Activated T-helper 2 cell treated with anti-CD3 and anti-CD28 coated beads, Interferon-gamma antibody, Interleukin-2, Interleukin-4, amounts not matched to agents 10 μg/mL and 5 μg/mL and 100 μg/mL, durations not matched to agents 14 hours and 24 hours and 36 hours (primary cell): ENCODE measurements at regions not wholly inside any gene's neighbourhood (a gene's known extent, or its start where the extent isn't known, plus 50 kb on each side); places are given as distances from the start of the nearest gene placed in this dataset.
"Not testable (repeated sequence)": the region's sequence is repeated elsewhere in the genome, so short reads cannot be mapped to it uniquely, and the experiment has no call there.

Experiments
- DNase-seq: peaks from one replicate; pipeline ENCODE4 v3.0.0; 2021; ENCODE audit warnings: low spot score
- H3K27ac Mint-ChIP-seq: one replicate; pipeline ENCODE4 v1.8.0; 2021; ENCODE audit warnings: mixed read lengths
- H3K27me3 Mint-ChIP-seq: one replicate; pipeline ENCODE4 v1.8.0; 2021; ENCODE audit warnings: low read depth, mixed read lengths
- H3K36me3 Mint-ChIP-seq: one replicate; pipeline ENCODE4 v1.8.0; 2021; ENCODE audit warnings: low read depth, mixed read lengths
- H3K4me1 Mint-ChIP-seq: one replicate; pipeline ENCODE4 v1.8.0; 2021; ENCODE audit warnings: low read depth, mixed read lengths
- H3K4me3 Mint-ChIP-seq: one replicate; pipeline ENCODE4 v1.8.0; 2021; ENCODE audit warnings: low read depth, mild to moderate bottlenecking, moderate library complexity, mixed read lengths
- H3K9me3 Mint-ChIP-seq: one replicate; pipeline ENCODE4 v1.8.0; 2021; ENCODE audit warnings: mixed read lengths
- intact Hi-C: fragments of 100-400 bp; cut with micrococcal nuclease; formaldehyde crosslinking; loops from one replicate; pipeline ENCODE4 v1.15.1; 2023

DNA sequence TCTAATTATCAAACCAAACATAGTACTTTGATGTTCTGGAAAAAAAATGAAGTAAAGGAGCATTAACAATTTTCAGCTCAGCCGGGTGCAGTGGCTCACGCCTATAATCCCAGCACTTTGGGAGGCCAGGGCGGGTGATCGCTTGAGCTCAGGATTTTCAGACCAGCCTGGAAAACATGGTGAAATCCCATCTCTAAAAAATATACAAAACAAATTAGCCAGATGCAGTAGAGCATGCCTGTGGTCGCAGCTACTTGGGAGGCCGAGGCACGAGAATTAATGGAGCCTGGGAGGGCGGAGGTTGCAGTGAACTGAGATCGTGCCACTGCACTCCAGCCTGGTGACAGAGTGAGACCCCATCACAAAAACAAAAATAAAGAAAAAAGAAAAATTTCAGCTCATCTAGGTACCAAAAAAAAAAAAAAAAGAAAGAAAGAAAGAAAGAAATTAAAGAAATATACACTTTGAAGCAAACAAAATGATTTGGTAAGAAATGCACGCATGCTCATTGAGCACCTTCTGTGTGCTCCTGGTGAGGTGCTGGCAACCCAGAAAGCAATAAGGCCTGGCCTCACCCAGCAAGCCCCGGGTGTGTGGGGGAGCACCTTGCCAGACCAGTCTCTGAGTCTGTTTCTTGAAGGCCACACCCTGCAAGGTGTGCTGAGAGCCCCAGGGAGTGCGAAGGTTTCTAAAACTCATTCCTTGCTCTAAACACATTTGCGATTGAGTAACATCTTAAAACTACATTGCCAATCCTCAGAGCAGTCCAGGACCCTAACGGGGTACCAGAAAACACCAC, 133.5 kb downstream of the TFCP2L1 start:
- no peaks in the 10 kb centered on the region for H3K4me1 Mint-ChIP-seq
- no peaks in the 10 kb centered on the region for H3K27me3 Mint-ChIP-seq
- H3K27ac Mint-ChIP-seq, result no peak overlapping the region
- H3K9me3 Mint-ChIP-seq, result peaks cover 5% of the 10 kb centered on the region
- no peaks in the 10 kb centered on the region for H3K36me3 Mint-ChIP-seq
- no peak for DNase-seq
- no peak overlapping the region for H3K4me3 Mint-ChIP-seq
- intact Hi-C loops, result no loop called here

GRCh38 chr2:121152861-121153260, 132.1 kb downstream of the TFCP2L1 start:
- no peak overlapping the region for H3K4me3 Mint-ChIP-seq
- H3K4me1 Mint-ChIP-seq, result no peaks in the 10 kb centered on the region
- intact Hi-C loops, result no loop called here
- H3K27ac Mint-ChIP-seq, result no peak overlapping the region
- H3K9me3 Mint-ChIP-seq, result peaks cover 18% of the 10 kb centered on the region
- no peaks in the 10 kb centered on the region for H3K36me3 Mint-ChIP-seq
- no peak for DNase-seq
- no peaks in the 10 kb centered on the region for H3K27me3 Mint-ChIP-seq

GRCh38 chr2:121153516-121153915, 131.5 kb downstream of the TFCP2L1 start:
- H3K4me1 Mint-ChIP-seq, result no peaks in the 10 kb centered on the region
- DNase-seq, result no peak
- H3K27me3 Mint-ChIP-seq, result no peaks in the 10 kb centered on the region
- H3K36me3 Mint-ChIP-seq, result no peaks in the 10 kb centered on the region
- H3K4me3 Mint-ChIP-seq, result no peak overlapping the region
- intact Hi-C loops, result no loop called here
- H3K27ac Mint-ChIP-seq, result no peak overlapping the region
- H3K9me3 Mint-ChIP-seq, result peaks cover 24% of the 10 kb centered on the region

- intact Hi-C loops, result no loop called here
- no peak for DNase-seq
- Mint-ChIP-seq H3K27ac (no peak overlapping the region), H3K4me3 (no peak overlapping the region), H3K36me3 (no peaks in the 10 kb centered on the region), H3K27me3 (no peaks in the 10 kb centered on the region), H3K9me3 (peaks cover 30% of the 10 kb centered on the region), H3K4me1 (no peaks in the 10 kb centered on the region)
Observed at GRCh38 chr2:121155502-121156056, 129.4 kb downstream of the TFCP2L1 start.

GRCh38 chr2:121157481-121157880, 127.5 kb downstream of the TFCP2L1 start:
- H3K27me3 Mint-ChIP-seq, H3K36me3 Mint-ChIP-seq, intact Hi-C loops, DNase-seq, H3K4me3 Mint-ChIP-seq, H3K4me1 Mint-ChIP-seq, H3K27ac Mint-ChIP-seq: not testable (repeated sequence)
- peaks cover 30% of the 10 kb centered on the region for H3K9me3 Mint-ChIP-seq

DNA sequence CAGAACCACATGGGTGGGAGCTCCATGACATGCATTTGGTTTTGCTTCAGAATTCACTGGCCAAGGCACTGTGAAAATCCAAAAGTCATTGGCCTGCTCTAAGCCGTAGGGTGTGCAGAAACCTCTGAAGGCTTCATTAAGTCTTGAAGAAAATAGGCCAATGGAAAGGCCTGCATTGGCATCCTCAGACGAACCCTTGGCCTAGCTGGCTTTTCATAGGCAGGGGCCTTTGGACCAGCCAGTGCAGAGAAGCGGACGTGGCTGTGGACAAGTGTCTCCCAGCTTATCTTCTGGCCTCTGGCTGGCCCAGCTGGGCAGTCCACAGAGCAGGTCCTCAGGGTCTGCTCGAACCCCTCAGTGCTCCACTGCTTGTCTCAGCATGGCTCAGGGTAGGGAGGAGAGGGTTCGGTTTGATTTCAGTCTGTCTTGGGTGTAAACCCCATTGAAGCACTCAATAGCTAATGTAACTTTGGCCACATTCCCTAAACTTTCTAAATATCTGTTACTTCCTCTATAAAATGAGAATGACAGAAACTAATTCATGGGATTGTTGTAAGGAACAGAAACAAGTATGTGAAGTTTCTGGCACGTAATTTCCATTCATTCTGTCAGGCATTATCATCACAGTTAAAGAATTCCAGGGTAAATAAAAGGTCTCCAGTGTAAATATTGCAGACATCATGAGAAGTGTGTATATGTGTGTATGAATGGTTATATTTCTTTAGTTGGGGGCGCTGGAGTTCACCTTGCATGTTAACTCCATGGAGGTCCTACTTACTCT, 125.5 kb downstream of the TFCP2L1 start:
- Mint-ChIP-seq H3K9me3 (peaks cover 35% of the 10 kb centered on the region), H3K27ac (no peak overlapping the region), H3K4me1 (no peaks in the 10 kb centered on the region), H3K27me3 (no peaks in the 10 kb centered on the region), H3K4me3 (no peak overlapping the region), H3K36me3 (no peaks in the 10 kb centered on the region)
- intact Hi-C loops, result no loop called here
- no peak for DNase-seq

- Mint-ChIP-seq H3K36me3 (no peaks in the 10 kb centered on the region), H3K27ac (no peak overlapping the region), H3K9me3 (peaks cover 35% of the 10 kb centered on the region), H3K27me3 (no peaks in the 10 kb centered on the region), H3K4me3 (no peak overlapping the region), H3K4me1 (no peaks in the 10 kb centered on the region)
- intact Hi-C loops, result no loop called here
- DNase-seq, result no peak
Observed at GRCh38 chr2:121160366-121160765, 124.6 kb downstream of the TFCP2L1 start.

GRCh38 chr2:121161272-121161671, 123.7 kb downstream of the TFCP2L1 start:
- H3K4me3 Mint-ChIP-seq, result no peak overlapping the region
- H3K4me1 Mint-ChIP-seq, result no peaks in the 10 kb centered on the region
- intact Hi-C loops, result no loop called here
- H3K9me3 Mint-ChIP-seq, result peaks cover 33% of the 10 kb centered on the region
- no peaks in the 10 kb centered on the region for H3K27me3 Mint-ChIP-seq
- no peak overlapping the region for H3K27ac Mint-ChIP-seq
- no peak for DNase-seq
- H3K36me3 Mint-ChIP-seq, result no peaks in the 10 kb centered on the region

- Mint-ChIP-seq H3K27me3 (no peaks in the 10 kb centered on the region), H3K4me1 (no peaks in the 10 kb centered on the region), H3K27ac (no peak overlapping the region), H3K36me3 (no peaks in the 10 kb centered on the region), H3K9me3 (peaks cover 16% of the 10 kb centered on the region), H3K4me3 (no peak overlapping the region)
- no peak for DNase-seq
- intact Hi-C loops, result no loop called here
Observed at GRCh38 chr2:121162893-121163292, 122.1 kb downstream of the TFCP2L1 start.

DNA sequence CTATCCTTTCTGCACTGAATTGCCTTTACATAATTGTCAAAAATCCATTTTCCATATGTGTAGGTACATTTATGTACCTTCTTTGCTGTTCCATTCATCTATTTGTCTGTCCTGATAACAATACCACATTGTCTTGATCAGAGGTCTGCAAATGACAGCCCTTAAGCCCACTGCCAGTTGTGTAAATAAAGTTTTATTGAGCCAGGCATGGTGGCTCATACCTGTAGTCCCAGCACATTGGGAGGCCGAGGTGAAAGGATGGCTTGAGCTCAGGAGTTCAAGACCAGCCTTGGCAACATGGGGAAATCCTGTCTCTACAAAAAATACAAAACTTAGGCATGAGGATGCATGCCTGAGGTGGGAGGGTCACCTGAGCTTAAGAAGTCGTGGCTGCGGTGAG, 121.0 kb downstream of the TFCP2L1 start:
- Mint-ChIP-seq H3K9me3 (peaks cover 6% of the 10 kb centered on the region), H3K27ac (no peak overlapping the region), H3K36me3 (no peaks in the 10 kb centered on the region), H3K4me3 (no peak overlapping the region), H3K27me3 (no peaks in the 10 kb centered on the region), H3K4me1 (no peaks in the 10 kb centered on the region)
- DNase-seq, result no peak
- intact Hi-C loops, result no loop called here

- H3K27me3 Mint-ChIP-seq, result no peaks in the 10 kb centered on the region
- no peaks in the 10 kb centered on the region for H3K4me1 Mint-ChIP-seq
- H3K27ac Mint-ChIP-seq, result no peak overlapping the region
- H3K36me3 Mint-ChIP-seq, result no peaks in the 10 kb centered on the region
- H3K4me3 Mint-ChIP-seq, result no peak overlapping the region
- no peak for DNase-seq
- intact Hi-C loops, result no loop called here
- peaks cover 8% of the 10 kb centered on the region for H3K9me3 Mint-ChIP-seq
Observed at GRCh38 chr2:121165038-121165542, 119.9 kb downstream of the TFCP2L1 start.
